Activated B cell treated with CpG ODN at 0.5 μM for 24 hours (primary cell): ENCODE measurements at regions not wholly inside any gene's neighbourhood (a gene's known extent, or its start where the extent isn't known, plus 50 kb on each side); places are given as distances from the start of the nearest gene placed in this dataset.

Experiments used
- ATAC-seq: fragments of 200-7000 bp; cut with Tn5 transposase; one replicate; pipeline ENCODE4 v1.10.0; 2021; ENCODE audit warnings: low read depth, mild to moderate bottlenecking, moderate library complexity
- CTCF ChIA-PET: fragments of 350-600 bp; sonication (Branson Sonifier 250); formaldehyde crosslinking; loops from one replicate; lab custom pipeline; 2021; ENCODE audit warnings: antibody characterized with exemption; lab: Charles Lee
- POLR2A ChIA-PET: fragments of 350-600 bp; sonication (Branson Sonifier 250); formaldehyde crosslinking; loops from one replicate; lab custom pipeline; 2021; ENCODE audit warnings: antibody characterized with exemption; lab: Charles Lee
- DNase-seq: peaks from one replicate; pipeline ENCODE4 v3.0.0; 2022
- H3K27ac Mint-ChIP-seq: one replicate; pipeline ENCODE4 v1.8.0; 2020; ENCODE audit warnings: mixed read lengths
- H3K27me3 Mint-ChIP-seq: one replicate; pipeline ENCODE4 v1.8.0; 2021; ENCODE audit warnings: mixed read lengths
- H3K36me3 Mint-ChIP-seq: one replicate; pipeline ENCODE4 v1.8.0; 2021; ENCODE audit warnings: low read depth, mixed read lengths
- H3K4me1 Mint-ChIP-seq: one replicate; pipeline ENCODE4 v1.8.0; 2021; ENCODE audit warnings: mixed read lengths
- H3K4me3 Mint-ChIP-seq: one replicate; pipeline ENCODE4 v1.8.0; 2020; ENCODE audit warnings: mild to moderate bottlenecking, mixed read lengths
- H3K9me3 Mint-ChIP-seq: one replicate; pipeline ENCODE4 v1.8.0; 2020; ENCODE audit warnings: mixed read lengths
- CTCF ChIP-seq: fragments of 200-600 bp; IDR thresholded peaks from one replicate; pipeline ENCODE4 v1.8.0; 2022; ENCODE audit warnings: antibody characterized with exemption, mild to moderate bottlenecking
- intact Hi-C: fragments of 100-400 bp; cut with micrococcal nuclease; formaldehyde crosslinking; loops from one replicate; pipeline ENCODE4 v1.15.1; 2024

- intact Hi-C loops: no loop called here
- H3K36me3 Mint-ChIP-seq: peaks cover 17% of the 10 kb centered on the region
These were observed 62.0 kb downstream of the SLC25A47 start for GRCh38 chr14:100384819-100385813.

GRCh38 chr14:100386121-100386520, 63.0 kb downstream of the SLC25A47 start:
- H3K9me3 Mint-ChIP-seq: no peaks in the 10 kb centered on the region
- intact Hi-C loops: no loop called here
- ChIA-PET CTCF (interaction anchor here (1.2 to 1.7 kb wide), 2 partner anchors 10 to 266 kb away, joined by 3 to 4 read pairs; no protein-coding TSS in a partner anchor), POLR2A (no interaction called here)
- peaks cover 15% of the 10 kb centered on the region for H3K36me3 Mint-ChIP-seq
- H3K27me3 Mint-ChIP-seq: no peaks in the 10 kb centered on the region
- DNase-seq (no peak), ATAC-seq (no peak)
- H3K4me3 Mint-ChIP-seq: no peak overlapping the region
- no peaks in the 10 kb centered on the region for H3K4me1 Mint-ChIP-seq
- H3K27ac Mint-ChIP-seq: no peak overlapping the region
- no peak for TF ChIP-seq CTCF

More at GRCh38 chr14:100384819-100385813, 62.0 kb downstream of the SLC25A47 start:
- no peaks in the 10 kb centered on the region for H3K4me1 Mint-ChIP-seq
- H3K27ac Mint-ChIP-seq: no peak overlapping the region
- DNase-seq (no peak), ATAC-seq (no peak)
- TF ChIP-seq CTCF: no peak
- ChIA-PET POLR2A (no interaction called here), CTCF (interaction anchor here (1.2 to 1.7 kb wide), 4 partner anchors 10 to 267 kb away, joined by 3 to 5 read pairs (median 4); a partner anchor contains a TSS)
- H3K27me3 Mint-ChIP-seq: no peaks in the 10 kb centered on the region
- H3K4me3 Mint-ChIP-seq: no peak overlapping the region
- H3K9me3 Mint-ChIP-seq: no peaks in the 10 kb centered on the region

- ATAC-seq: no peak
- ChIA-PET POLR2A (no interaction called here), CTCF (no interaction called here)
- Mint-ChIP-seq H3K27me3 (no peaks in the 10 kb centered on the region), H3K27ac (no peak overlapping the region), H3K9me3 (no peaks in the 10 kb centered on the region), H3K4me3 (no peak overlapping the region), H3K4me1 (no peaks in the 10 kb centered on the region), H3K36me3 (peaks cover 10% of the 10 kb centered on the region)
- no peak for TF ChIP-seq CTCF
- no peak for DNase-seq
- intact Hi-C loops: no loop called here
These were observed 63.7 kb downstream of the SLC25A47 start for GRCh38 chr14:100386846-100387245.

GRCh38 chr14:100387450-100387849, 64.3 kb downstream of the SLC25A47 start:
- H3K4me1 Mint-ChIP-seq: no peaks in the 10 kb centered on the region
- ATAC-seq: no peak
- H3K27me3 Mint-ChIP-seq: no peaks in the 10 kb centered on the region
- intact Hi-C loops: no loop called here
- no peak overlapping the region for H3K27ac Mint-ChIP-seq
- DNase-seq: no peak
- TF ChIP-seq CTCF: no peak
- peaks cover 10% of the 10 kb centered on the region for H3K36me3 Mint-ChIP-seq
- CTCF ChIA-PET: no interaction called here
- POLR2A ChIA-PET: no interaction called here
- H3K4me3 Mint-ChIP-seq: no peak overlapping the region
- H3K9me3 Mint-ChIP-seq: no peaks in the 10 kb centered on the region
